GM19372 (cell line): ENCODE measurements at regions not wholly inside any gene's neighbourhood (a gene's known extent, or its start where the extent isn't known, plus 50 kb on each side); places are given as distances from the start of the nearest gene placed in this dataset.

Experiments used
- ATAC-seq: cut with Tn5 transposase; IDR thresholded peaks from one replicate; pipeline ENCODE4 v1.9.1; 2021; ENCODE audit warnings: mild to moderate bottlenecking, low read depth, moderate library complexity; ENCODE audit not compliant: unreplicated experiment

GRCh38 chr1:170863621-170864020 is 71.7 kb upstream of the MROH9 start:
- no peak for ATAC-seq

- no peak for ATAC-seq
These were observed 71.1 kb upstream of the MROH9 start for GRCh38 chr1:170864238-170864637.

- ATAC-seq: no peak
These were observed 70.3 kb upstream of the MROH9 start for GRCh38 chr1:170864876-170865538.

GRCh38 chr1:170866646-170867045 is 68.7 kb upstream of the MROH9 start:
- no peak for ATAC-seq

GRCh38 chr1:170871868-170872267 is 63.5 kb upstream of the MROH9 start:
- ATAC-seq: no peak

GRCh38 chr1:170872663-170873062 is 62.7 kb upstream of the MROH9 start:
- ATAC-seq: peak; percentile 72

- ATAC-seq: no peak
These were observed 60.7 kb upstream of the MROH9 start for GRCh38 chr1:170874671-170875070.

- no peak for ATAC-seq
These were observed 53.8 kb upstream of the MROH9 start for GRCh38 chr1:170881268-170882265.
